ENCODE measurements at regions not wholly inside any gene's neighbourhood (a gene's known extent, or its start where the extent isn't known, plus 50 kb on each side); places are given as distances from the start of the nearest gene placed in this dataset.

DNA sequence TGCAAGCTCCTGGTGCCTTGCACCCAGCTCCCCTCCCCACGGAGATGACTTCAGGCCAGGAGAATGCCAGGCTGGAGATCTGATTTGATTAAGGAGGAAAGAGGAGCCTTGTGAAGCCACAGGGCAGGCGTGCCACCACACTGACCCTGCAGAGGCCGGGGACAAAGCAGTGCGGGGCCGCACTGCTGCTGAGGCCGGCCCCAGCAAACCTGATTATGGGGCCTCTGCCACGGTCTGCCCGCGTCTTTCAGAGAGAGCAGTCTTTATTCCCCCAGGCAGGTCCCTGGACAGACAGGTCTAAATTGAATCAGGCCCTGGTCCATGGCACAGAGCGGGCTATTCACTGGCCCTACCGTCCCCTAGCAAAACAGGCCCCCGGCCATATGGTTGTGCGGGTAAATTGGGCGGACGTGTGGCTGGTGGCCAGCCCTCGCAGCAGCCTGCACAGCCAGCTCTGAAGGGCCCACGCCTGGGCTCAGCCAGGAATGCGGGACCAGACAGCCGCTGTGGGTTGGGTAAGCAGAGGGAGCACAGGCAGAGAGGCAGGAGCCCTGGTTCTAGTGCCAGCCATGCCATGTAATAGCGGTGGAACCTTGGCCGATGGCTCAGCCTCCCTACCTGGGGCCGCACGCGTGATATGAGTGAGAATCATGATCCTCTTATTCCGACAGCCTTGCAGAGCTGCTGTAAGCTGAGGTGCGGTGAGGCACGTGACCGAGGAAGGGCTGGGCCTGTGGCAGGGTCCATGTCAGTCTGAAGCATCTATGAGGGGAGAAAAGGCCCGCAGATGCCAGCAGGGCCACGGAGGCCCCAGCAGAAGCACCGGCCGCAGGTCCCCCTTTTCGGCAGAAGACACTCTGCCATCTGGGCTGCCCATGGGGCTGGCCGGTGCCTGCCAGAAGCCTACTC, 97.3 kb upstream of the MYCN start:
- ChIA-PET POLR2A (no interaction called here), CTCF (no interaction called here)
- Histone ChIP-seq H3K36me3 (ENCODE audit: insufficient read depth, low read length) (no peaks in the 10 kb centered on the region), H3K27me3 (ENCODE audit: control insufficient read depth in 1 of 2, insufficient read depth in 2 of 2, low read length in 2 of 2) (no peaks in the 10 kb centered on the region), H3K4me3 (ENCODE audit: low read length) (no peak overlapping the region), H3K27ac (ENCODE audit: low read depth in 1 of 2, low read length in 2 of 2) (no peak overlapping the region), H3K9me3 (ENCODE audit: control insufficient read depth in 1 of 2, insufficient read depth in 1 of 2, low read length in 2 of 2) (peaks cover 0 to 19% of the 10 kb centered on the region in 2 experiments), H3K4me1 (ENCODE audit: insufficient read depth, low read length) (no peaks in the 10 kb centered on the region)
- Mint-ChIP-seq H3K36me3 (ENCODE audit: low read depth) (no peaks in the 10 kb centered on the region), H3K27me3 (no peaks in the 10 kb centered on the region), H3K4me1 (ENCODE audit: low read depth) (no peaks in the 10 kb centered on the region), H3K4me3 (no peak overlapping the region), H3K9me3 (peaks cover 3% of the 10 kb centered on the region), H3K27ac (no peak overlapping the region)
- ATAC-seq (ENCODE audit: poor library complexity) (no peak), DNase-seq (no peak)
- intact Hi-C loops (cut with DNase I, micrococcal nuclease) = no loop called here
- TF ChIP-seq, protein P1, sequence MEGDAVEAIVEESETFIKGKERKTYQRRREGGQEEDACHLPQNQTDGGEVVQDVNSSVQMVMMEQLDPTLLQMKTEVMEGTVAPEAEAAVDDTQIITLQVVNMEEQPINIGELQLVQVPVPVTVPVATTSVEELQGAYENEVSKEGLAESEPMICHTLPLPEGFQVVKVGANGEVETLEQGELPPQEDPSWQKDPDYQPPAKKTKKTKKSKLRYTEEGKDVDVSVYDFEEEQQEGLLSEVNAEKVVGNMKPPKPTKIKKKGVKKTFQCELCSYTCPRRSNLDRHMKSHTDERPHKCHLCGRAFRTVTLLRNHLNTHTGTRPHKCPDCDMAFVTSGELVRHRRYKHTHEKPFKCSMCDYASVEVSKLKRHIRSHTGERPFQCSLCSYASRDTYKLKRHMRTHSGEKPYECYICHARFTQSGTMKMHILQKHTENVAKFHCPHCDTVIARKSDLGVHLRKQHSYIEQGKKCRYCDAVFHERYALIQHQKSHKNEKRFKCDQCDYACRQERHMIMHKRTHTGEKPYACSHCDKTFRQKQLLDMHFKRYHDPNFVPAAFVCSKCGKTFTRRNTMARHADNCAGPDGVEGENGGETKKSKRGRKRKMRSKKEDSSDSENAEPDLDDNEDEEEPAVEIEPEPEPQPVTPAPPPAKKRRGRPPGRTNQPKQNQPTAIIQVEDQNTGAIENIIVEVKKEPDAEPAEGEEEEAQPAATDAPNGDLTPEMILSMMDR (IDR thresholded peaks at IDR 0.05) = no peak

DNA sequence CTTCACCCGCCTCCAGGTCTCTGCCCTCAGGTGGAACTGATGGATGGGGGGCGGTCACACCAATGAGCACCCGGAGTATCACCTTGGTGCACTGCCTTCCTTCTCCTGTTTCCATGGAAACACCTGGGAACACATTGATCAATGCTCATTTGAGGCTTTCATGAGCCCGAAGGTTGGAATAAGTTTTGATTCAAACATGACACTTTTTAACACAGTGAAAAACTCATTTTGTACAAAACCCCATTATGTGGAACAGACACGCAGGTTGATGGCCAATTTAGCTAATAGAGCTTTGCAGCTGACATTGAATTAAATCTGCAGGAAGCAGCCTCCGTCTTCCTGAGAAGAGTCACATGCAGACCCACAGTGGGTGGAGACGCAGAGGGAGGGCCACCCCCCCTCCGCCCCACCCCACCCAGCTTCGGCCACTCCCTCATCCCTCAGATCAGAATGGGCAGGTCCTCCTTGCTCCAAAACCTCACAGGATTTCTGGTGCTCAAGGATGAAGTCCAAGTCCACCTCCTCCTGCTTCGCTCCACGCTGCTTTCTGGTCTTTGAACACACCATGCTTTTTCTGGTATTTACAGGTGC, 96.0 kb upstream of the MYCN start:
- no peak overlapping the region for H3K27ac Mint-ChIP-seq
- DNase-seq (no peak), ATAC-seq (ENCODE audit: poor library complexity) (no peak)
- H3K27me3 ChIP-seq (ENCODE audit: control insufficient read depth in 1 of 2, insufficient read depth in 2 of 2, low read length in 2 of 2) = no peaks in the 10 kb centered on the region
- CTCF ChIA-PET = no interaction called here
- peaks cover 3 to 22% of the 10 kb centered on the region in 2 experiments for H3K9me3 ChIP-seq (ENCODE audit: control insufficient read depth in 1 of 2, insufficient read depth in 1 of 2, low read length in 2 of 2)
- H3K4me3 ChIP-seq (ENCODE audit: low read length) = no peak overlapping the region
- no peaks in the 10 kb centered on the region for H3K4me1 Mint-ChIP-seq (ENCODE audit: low read depth)
- TF ChIP-seq, protein P1 (IDR thresholded peaks at IDR 0.05) = no peak
- no peak overlapping the region for H3K27ac ChIP-seq (ENCODE audit: low read depth in 1 of 2, low read length in 2 of 2)
- H3K4me3 Mint-ChIP-seq = no peak overlapping the region
- intact Hi-C loops (cut with DNase I, micrococcal nuclease) = no loop called here
- H3K9me3 Mint-ChIP-seq = peaks cover 3% of the 10 kb centered on the region
- POLR2A ChIA-PET = interaction anchor here (0.6 kb wide), 1 partner anchor 38 kb away, joined by 3 read pairs; no protein-coding TSS in a partner anchor
- H3K27me3 Mint-ChIP-seq = no peaks in the 10 kb centered on the region
- H3K36me3 ChIP-seq (ENCODE audit: insufficient read depth, low read length) = no peaks in the 10 kb centered on the region
- no peaks in the 10 kb centered on the region for H3K36me3 Mint-ChIP-seq (ENCODE audit: low read depth)
- no peaks in the 10 kb centered on the region for H3K4me1 ChIP-seq (ENCODE audit: insufficient read depth, low read length)

DNA sequence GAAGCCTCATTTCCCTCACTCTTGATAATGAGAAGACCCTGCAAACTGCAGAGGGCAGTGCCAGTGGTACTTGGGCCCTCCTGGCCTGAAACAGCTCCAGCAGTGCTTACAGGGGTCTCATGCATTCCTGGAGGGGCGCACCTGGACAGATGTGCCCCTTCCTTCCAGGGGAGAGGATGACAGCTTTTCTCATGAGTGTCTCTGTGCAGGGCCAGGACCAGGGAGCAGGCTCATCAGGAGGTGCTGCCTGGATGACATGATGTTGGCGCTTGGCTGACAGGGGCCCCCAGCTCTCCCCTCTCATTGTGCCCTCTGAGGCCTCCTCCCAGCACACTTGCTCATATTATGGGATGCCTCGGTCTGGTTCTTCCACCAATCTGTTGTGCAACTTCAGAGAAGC, 95.1 kb upstream of the MYCN start:
- Histone ChIP-seq H3K9me3 (ENCODE audit: control insufficient read depth in 1 of 2, insufficient read depth in 1 of 2, low read length in 2 of 2) (peaks cover 5 to 30% of the 10 kb centered on the region in 2 experiments), H3K36me3 (ENCODE audit: insufficient read depth, low read length) (no peaks in the 10 kb centered on the region), H3K4me1 (ENCODE audit: insufficient read depth, low read length) (no peaks in the 10 kb centered on the region), H3K27me3 (ENCODE audit: control insufficient read depth in 1 of 2, insufficient read depth in 2 of 2, low read length in 2 of 2) (no peaks in the 10 kb centered on the region), H3K27ac (ENCODE audit: low read depth in 1 of 2, low read length in 2 of 2) (no peak overlapping the region), H3K4me3 (ENCODE audit: low read length) (no peak overlapping the region)
- Mint-ChIP-seq H3K9me3 (peaks cover 3% of the 10 kb centered on the region), H3K4me3 (no peak overlapping the region), H3K4me1 (ENCODE audit: low read depth) (no peaks in the 10 kb centered on the region), H3K27me3 (no peaks in the 10 kb centered on the region), H3K27ac (no peak overlapping the region), H3K36me3 (ENCODE audit: low read depth) (no peaks in the 10 kb centered on the region)
- intact Hi-C loops (cut with DNase I, micrococcal nuclease) = no loop called here
- ATAC-seq (ENCODE audit: poor library complexity) (no peak), DNase-seq (no peak)
- TF ChIP-seq, protein P1 (IDR thresholded peaks at IDR 0.05) = no peak
- ChIA-PET CTCF (no interaction called here), POLR2A (no interaction called here)
